DND-41 (cell line): ENCODE measurements at regions not wholly inside any gene's neighbourhood (a gene's known extent, or its start where the extent isn't known, plus 50 kb on each side); places are given as distances from the start of the nearest gene placed in this dataset.

Source experiments
- CTCF ChIP-seq: IDR thresholded peaks from 2 replicates; pipeline ENCODE4 v1.5.1; 2012; ENCODE audit warnings: borderline replicate concordance, low read length, moderate library complexity, mild to moderate bottlenecking; ENCODE audit not compliant: poor library complexity, severe bottlenecking; ENCODE audit errors: extremely low read depth
- EZH2 ChIP-seq: IDR thresholded peaks from 3 replicates; pipeline ENCODE4 v1.6.1; 2012; ENCODE audit warnings: borderline replicate concordance, low read depth, mild to moderate bottlenecking, moderate library complexity, low read length, inconsistent platforms; ENCODE audit not compliant: severe bottlenecking

- TF ChIP-seq CTCF (no peak), EZH2 (no peak)
Measured at GRCh38 chr1:83673312-83673711, 325.6 kb downstream of the TTLL7 start.
